GM18505 (cell line): ENCODE measurements at regions not wholly inside any gene's neighbourhood (a gene's known extent, or its start where the extent isn't known, plus 50 kb on each side); places are given as distances from the start of the nearest gene placed in this dataset.
"Not testable (repeated sequence)": the region's sequence is repeated elsewhere in the genome, so short reads cannot be mapped to it uniquely, and the experiment has no call there.

Source experiments
- ATAC-seq: cut with Tn5 transposase; IDR thresholded peaks from one replicate; pipeline ENCODE4 v1.9.1; 2021; ENCODE audit not compliant: unreplicated experiment
- POLR2A ChIP-seq: IDR thresholded peaks from 4 replicates; pipeline ENCODE4 v1.6.1; 2011; ENCODE audit warnings: borderline replicate concordance; ENCODE audit not compliant: insufficient read depth, insufficient read length; ENCODE audit errors: extremely low read depth

GRCh38 chr3:145900056-145900829 lies 260.7 kb downstream of the PLOD2 start:
- TF ChIP-seq POLR2A, result no peak
- peak; percentile 79 for ATAC-seq

- no peak for TF ChIP-seq POLR2A
- no peak for ATAC-seq
These were observed 258.8 kb downstream of the PLOD2 start for GRCh38 chr3:145902166-145902565.

- no peak for TF ChIP-seq POLR2A
- ATAC-seq, result no peak
These were observed 257.4 kb downstream of the PLOD2 start for GRCh38 chr3:145903472-145904013.

DNA sequence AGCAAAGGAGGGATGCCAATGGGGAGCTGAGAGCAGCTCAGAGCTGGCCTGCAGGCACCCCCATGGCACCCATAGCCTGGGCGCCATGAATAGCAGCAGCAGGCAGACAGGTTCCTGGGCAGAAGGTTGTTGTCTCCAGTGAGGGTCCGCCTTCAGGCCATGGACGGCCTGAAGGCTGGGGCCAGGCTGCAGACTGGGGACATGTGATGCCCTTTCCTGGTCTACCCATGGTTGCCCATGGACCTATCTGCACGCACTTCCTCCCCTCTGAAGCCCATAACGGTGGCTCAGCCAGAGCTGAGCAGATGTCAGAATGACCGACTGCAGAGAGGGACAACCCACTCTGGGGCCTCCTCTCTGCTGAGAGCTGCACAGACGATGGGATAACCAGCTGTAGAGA lies 256.8 kb downstream of the PLOD2 start:
- ATAC-seq, result no peak
- TF ChIP-seq POLR2A, result no peak

DNA sequence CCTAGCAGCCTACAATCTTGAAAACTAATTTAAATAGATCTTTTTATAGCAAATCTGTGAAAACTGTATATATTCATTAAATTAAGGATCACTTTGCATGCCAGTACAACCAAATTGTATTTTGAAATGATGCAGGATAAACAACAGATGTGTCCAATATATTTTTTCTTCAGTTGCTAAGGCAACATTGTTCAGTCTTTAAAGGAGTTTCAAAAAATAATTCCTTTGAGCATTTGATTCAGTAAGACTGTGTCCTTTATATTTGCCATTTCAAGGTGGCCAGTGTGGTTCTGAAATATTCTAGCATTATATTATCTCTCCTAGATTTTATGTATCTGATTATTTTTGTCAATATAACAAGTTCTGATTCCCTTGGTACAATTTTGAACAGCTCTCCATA lies 254.7 kb downstream of the PLOD2 start:
- no peak for TF ChIP-seq POLR2A
- ATAC-seq, result no peak

DNA sequence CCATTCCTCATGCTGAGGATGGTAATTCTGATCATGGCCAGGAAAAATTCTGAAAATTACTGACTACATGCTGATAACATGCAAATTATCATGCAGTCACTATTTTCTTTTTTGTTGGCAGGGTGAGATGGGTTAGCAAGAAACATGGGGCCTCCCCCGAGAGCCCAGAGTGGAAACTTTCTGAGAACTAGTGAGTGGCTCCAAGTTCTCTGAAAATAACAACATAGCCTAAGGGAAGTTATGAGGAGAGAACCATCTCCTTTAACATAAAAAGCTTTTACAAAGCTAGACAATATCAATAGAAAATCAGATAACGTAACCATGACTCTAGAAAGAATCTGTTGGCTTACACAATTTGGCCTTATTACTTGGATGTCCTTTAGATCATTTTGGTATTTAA lies 254.2 kb downstream of the PLOD2 start:
- ATAC-seq, result no peak
- TF ChIP-seq POLR2A, result no peak

DNA sequence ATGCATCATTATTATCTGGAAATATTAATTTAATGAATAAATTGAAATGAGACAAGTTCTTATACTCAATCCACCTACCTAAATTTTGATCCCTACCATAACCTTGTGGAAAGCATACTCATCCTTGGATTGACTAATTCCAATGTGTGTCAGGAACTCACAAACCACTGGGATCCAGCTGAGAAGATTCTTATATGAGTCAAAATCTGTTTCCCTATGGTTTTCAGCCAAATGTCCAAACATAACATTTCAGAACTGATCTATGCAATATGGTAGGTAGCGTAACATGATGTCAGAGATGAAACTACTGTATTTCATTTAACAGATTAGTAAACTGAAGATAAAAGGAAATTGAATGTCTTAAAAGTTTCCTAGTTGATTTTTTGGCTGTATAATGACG lies 250.0 kb downstream of the PLOD2 start:
- TF ChIP-seq POLR2A, result no peak
- ATAC-seq, result no peak

DNA sequence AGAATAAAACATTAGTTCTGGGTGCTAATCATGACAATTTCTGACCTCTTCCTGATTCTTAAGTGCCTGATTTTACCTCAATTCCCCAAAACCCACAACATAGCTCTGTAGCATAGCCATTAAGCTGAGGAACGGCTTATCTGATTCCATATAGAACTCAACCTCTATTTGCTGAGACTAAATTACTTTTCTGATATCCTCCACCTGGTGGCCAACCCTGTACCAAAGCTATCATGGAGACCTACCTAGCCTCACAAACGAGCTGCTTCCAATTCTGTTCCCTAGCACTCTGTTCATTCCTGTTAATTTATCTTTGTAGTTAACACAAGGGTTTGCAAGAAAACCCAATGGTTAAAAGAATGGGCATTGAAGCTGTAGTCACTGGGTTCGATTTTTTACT lies 245.2 kb downstream of the PLOD2 start:
- no peak for ATAC-seq
- no peak for TF ChIP-seq POLR2A

DNA sequence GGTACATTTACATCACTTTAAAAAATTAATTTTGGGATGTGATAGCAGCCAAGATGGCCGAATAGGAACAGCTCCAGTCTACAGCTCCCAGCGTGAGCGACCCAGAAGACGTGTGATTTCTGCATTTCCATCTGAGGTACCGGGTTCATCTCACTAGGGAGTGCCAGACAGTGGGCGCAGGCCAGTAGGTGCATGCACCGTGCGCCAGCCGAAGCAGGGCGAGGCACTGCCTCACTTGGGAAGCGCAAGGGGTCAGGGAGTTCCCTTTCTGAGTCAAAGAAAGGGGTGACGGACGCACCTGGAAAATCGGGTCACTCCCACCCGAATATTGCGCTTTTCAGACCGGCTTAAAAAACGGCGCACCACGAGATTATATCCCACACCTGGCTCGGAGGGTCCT lies 233.2 kb downstream of the PLOD2 start:
- not testable (repeated sequence) for ATAC-seq

GRCh38 chr3:145936971-145937370 lies 224.0 kb downstream of the PLOD2 start:
- no peak for TF ChIP-seq POLR2A
- ATAC-seq, result no peak

DNA sequence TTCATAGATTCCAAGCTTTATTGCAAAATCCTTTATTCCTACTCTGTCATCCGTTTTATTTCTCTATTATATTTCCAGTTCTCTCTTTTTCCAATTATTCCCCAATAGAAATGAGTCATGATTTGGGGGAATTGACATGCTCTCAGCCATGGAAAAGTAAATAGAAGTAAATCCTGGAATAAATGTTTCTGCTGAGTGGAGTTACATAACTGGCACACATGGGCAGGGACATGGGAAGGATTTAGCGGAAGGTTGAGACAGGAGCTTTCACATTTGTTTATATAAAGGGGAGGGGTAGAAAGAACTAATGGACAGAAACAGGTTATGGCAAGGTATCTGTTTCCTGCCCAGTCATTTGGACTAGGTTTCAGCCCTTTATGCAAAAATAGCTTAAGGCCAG lies 221.6 kb downstream of the PLOD2 start:
- ATAC-seq, result no peak
- no peak for TF ChIP-seq POLR2A

- ATAC-seq, result no peak
- TF ChIP-seq POLR2A, result no peak
These were observed 218.9 kb downstream of the PLOD2 start for GRCh38 chr3:145942052-145942451.

GRCh38 chr3:145943952-145944351 lies 217.0 kb downstream of the PLOD2 start:
- no peak for ATAC-seq
- TF ChIP-seq POLR2A, result no peak

GRCh38 chr3:145951441-145951840 lies 209.5 kb downstream of the PLOD2 start:
- no peak for TF ChIP-seq POLR2A
- ATAC-seq, result no peak
